ENCODE measurements at regions not wholly inside any gene's neighbourhood (a gene's known extent, or its start where the extent isn't known, plus 50 kb on each side); places are given as distances from the start of the nearest gene placed in this dataset.

GRCh38 chr2:234655706-234656105 is 158.8 kb upstream of the ARL4C start:
- Histone ChIP-seq H3K4me1 (no peaks in the 10 kb centered on the region), H3K27ac (no peak overlapping the region), H3K9me3 (no peaks in the 10 kb centered on the region; the same call in 2 of the 3 replicates), H3K4me3 (no peak overlapping the region), H3K4me2 (no peak overlapping the region)
- DNase-seq (ENCODE audit: low read depth in 1 of 2, low spot score in 1 of 2), result no peak
- 90% methylated on average over 2 of the region's 2 CpGs for WGBS (ENCODE audit: missing lambda C conversion rate)
- ATAC-seq, result no peak
- ChIA-PET CTCF (interaction anchor here (1.2 kb wide), 1 partner anchor 15 kb away, joined by 4 read pairs; no protein-coding TSS in a partner anchor), POLR2A (no interaction called here)
- no peak for TF ChIP-seq HOXB13 (CRISPR knock-in tag; IDR thresholded peaks at IDR 0.05; ENCODE audit: low read depth)
- no peak for TF ChIP-seq RAD21 (conservative IDR thresholded peaks at IDR 0.05 in 1 of 2, IDR thresholded peaks at IDR 0.05 in 1 of 2)
- TF ChIP-seq RARB (CRISPR knock-in tag; IDR thresholded peaks at IDR 0.05), result no peak
- no peak for TF ChIP-seq TP53 (CRISPR knock-in tag; IDR thresholded peaks at IDR 0.05)
- TF ChIP-seq, protein P1, sequence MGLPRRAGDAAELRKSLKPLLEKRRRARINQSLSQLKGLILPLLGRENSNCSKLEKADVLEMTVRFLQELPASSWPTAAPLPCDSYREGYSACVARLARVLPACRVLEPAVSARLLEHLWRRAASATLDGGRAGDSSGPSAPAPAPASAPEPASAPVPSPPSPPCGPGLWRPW (IDR thresholded peaks at IDR 0.05), result no peak
- TF ChIP-seq ZFP36 (IDR thresholded peaks at IDR 0.05; ENCODE audit: borderline replicate concordance, partially characterized antibody), result no peak
- TF ChIP-seq, protein P2, sequence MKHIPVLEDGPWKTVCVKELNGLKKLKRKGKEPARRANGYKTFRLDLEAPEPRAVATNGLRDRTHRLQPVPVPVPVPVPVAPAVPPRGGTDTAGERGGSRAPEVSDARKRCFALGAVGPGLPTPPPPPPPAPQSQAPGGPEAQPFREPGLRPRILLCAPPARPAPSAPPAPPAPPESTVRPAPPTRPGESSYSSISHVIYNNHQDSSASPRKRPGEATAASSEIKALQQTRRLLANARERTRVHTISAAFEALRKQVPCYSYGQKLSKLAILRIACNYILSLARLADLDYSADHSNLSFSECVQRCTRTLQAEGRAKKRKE (CRISPR knock-in tag; IDR thresholded peaks at IDR 0.05; ENCODE audit: low read depth), result no peak
- TF ChIP-seq KDM1A (IDR thresholded peaks at IDR 0.05; ENCODE audit: low read depth), result no peak
- no peak for TF ChIP-seq EP300 (IDR thresholded peaks at IDR 0.05)
- no peak for TF ChIP-seq KDM5A (IDR thresholded peaks at IDR 0.05)
- TF ChIP-seq BCL3 (IDR thresholded peaks at IDR 0.05), result no peak
- no peak for TF ChIP-seq POLR2AphosphoS2 (conservative IDR thresholded peaks at IDR 0.05; ENCODE audit: low read length)
- no peak for TF ChIP-seq RFX5 (IDR thresholded peaks at IDR 0.05)
- TF ChIP-seq CHD4 (IDR thresholded peaks at IDR 0.05; ENCODE audit: borderline replicate concordance), result no peak
- TF ChIP-seq HMGXB4 (CRISPR knock-in tag; IDR thresholded peaks at IDR 0.05; ENCODE audit: borderline replicate concordance), result no peak
- no peak for TF ChIP-seq REST (IDR thresholded peaks at IDR 0.05)
- no peak for TF ChIP-seq CBX8 (IDR thresholded peaks at IDR 0.05)
- TF ChIP-seq PHF8 (IDR thresholded peaks at IDR 0.05; ENCODE audit: borderline replicate concordance, low read depth), result no peak
- no peak for FAIRE-seq

GRCh38 chr2:234650911-234651310 is 154.0 kb upstream of the ARL4C start:
- 71% methylated on average over 6 of the region's 6 CpGs for WGBS (ENCODE audit: missing lambda C conversion rate)
- no peaks in the 10 kb centered on the region for H3K4me1 ChIP-seq
- no peak for FAIRE-seq
- no peak overlapping the region for H3K4me2 ChIP-seq
- ATAC-seq, result no peak
- peaks cover 2% of the 10 kb centered on the region; the same call in 1 of the 3 replicates for H3K9me3 ChIP-seq
- CTCF ChIA-PET, result no interaction called here
- no peak overlapping the region for H3K27ac ChIP-seq
- H3K4me3 ChIP-seq, result no peak overlapping the region
- POLR2A ChIA-PET, result no interaction called here
- no peak for DNase-seq (ENCODE audit: low read depth in 1 of 2, low spot score in 1 of 2)
- TF ChIP-seq POLR2AphosphoS2 (conservative IDR thresholded peaks at IDR 0.05; ENCODE audit: low read length), result no peak
- no peak for TF ChIP-seq JUN (IDR thresholded peaks at IDR 0.05)
- TF ChIP-seq CBX2 (IDR thresholded peaks at IDR 0.05; ENCODE audit: borderline replicate concordance, low read depth), result no peak
- TF ChIP-seq KDM5A (IDR thresholded peaks at IDR 0.05), result no peak
- TF ChIP-seq EHF (CRISPR knock-in tag; IDR thresholded peaks at IDR 0.05), result no peak
- no peak for TF ChIP-seq HOXA7 (CRISPR knock-in tag; IDR thresholded peaks at IDR 0.05)
- no peak for TF ChIP-seq HOXB5 (CRISPR knock-in tag; IDR thresholded peaks at IDR 0.05)
- no peak for TF ChIP-seq SREBF2 (IDR thresholded peaks at IDR 0.05)
- TF ChIP-seq ZC3H11A (IDR thresholded peaks at IDR 0.05), result no peak
